ENCODE measurements at regions not wholly inside any gene's neighbourhood (a gene's known extent, or its start where the extent isn't known, plus 50 kb on each side); places are given as distances from the start of the nearest gene placed in this dataset.

- TF ChIP-seq POLR2AphosphoS5 (IDR thresholded peaks at IDR 0.05) = no peak
- TF ChIP-seq CTCF (IDR thresholded peaks at IDR 0.05) = no peak
- no peak for TF ChIP-seq POLR2A (IDR thresholded peaks at IDR 0.05)
- no peak for TF ChIP-seq EP300 (IDR thresholded peaks at IDR 0.05)
Observed at GRCh38 chr1:218872928-218873327, 300.8 kb upstream of the LYPLAL1 start.

Measured in upper lobe of left lung (tissue), 4 donors.